Loucy (cell line): ENCODE measurements at regions not wholly inside any gene's neighbourhood (a gene's known extent, or its start where the extent isn't known, plus 50 kb on each side); places are given as distances from the start of the nearest gene placed in this dataset.
A peak's percentile ranks its signal among the peaks of the same experiment; 100 is the strongest.

Experiments
- EZH2phosphoT487 ChIP-seq: fragments of 200-600 bp; IDR thresholded peaks from 2 replicates; pipeline ENCODE4 v1.6.1; 2018; ENCODE audit warnings: antibody characterized with exemption, mild to moderate bottlenecking, moderate library complexity, borderline replicate concordance
- TF ChIP-seq, protein P1 (sequence below): fragments of 200-600 bp; sonication (generic); conservative IDR thresholded peaks from 2 replicates; pipeline ENCODE4 v1.5.1; 2014; ENCODE audit warnings: mild to moderate bottlenecking, antibody characterized with exemption, low read length

- TF ChIP-seq, protein P1, sequence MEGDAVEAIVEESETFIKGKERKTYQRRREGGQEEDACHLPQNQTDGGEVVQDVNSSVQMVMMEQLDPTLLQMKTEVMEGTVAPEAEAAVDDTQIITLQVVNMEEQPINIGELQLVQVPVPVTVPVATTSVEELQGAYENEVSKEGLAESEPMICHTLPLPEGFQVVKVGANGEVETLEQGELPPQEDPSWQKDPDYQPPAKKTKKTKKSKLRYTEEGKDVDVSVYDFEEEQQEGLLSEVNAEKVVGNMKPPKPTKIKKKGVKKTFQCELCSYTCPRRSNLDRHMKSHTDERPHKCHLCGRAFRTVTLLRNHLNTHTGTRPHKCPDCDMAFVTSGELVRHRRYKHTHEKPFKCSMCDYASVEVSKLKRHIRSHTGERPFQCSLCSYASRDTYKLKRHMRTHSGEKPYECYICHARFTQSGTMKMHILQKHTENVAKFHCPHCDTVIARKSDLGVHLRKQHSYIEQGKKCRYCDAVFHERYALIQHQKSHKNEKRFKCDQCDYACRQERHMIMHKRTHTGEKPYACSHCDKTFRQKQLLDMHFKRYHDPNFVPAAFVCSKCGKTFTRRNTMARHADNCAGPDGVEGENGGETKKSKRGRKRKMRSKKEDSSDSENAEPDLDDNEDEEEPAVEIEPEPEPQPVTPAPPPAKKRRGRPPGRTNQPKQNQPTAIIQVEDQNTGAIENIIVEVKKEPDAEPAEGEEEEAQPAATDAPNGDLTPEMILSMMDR = peak; percentile 83
- no peak for TF ChIP-seq EZH2phosphoT487
Observed at GRCh38 chr17:73998653-73999645, 204.5 kb upstream of the RPL38 start.
